Astrocyte (in vitro differentiated cells and primary cell): ENCODE measurements at regions not wholly inside any gene's neighbourhood (a gene's known extent, or its start where the extent isn't known, plus 50 kb on each side); places are given as distances from the start of the nearest gene placed in this dataset.

ENCODE experiments used
- DNase-seq: peaks from one replicate; pipeline ENCODE4 v3.0.0-alpha.2; 2010; ENCODE audit warnings: low read depth
- FAIRE-seq: peaks from 2 replicates; lab custom pipeline; 2011; peaks lifted over from hg19 to GRCh38; lab: Jason Lieb, UNC
- H2AFZ ChIP-seq: 2 replicates; pipeline ENCODE4 v1.6.0; 2012; ENCODE audit warnings: low read depth, low read length, inconsistent platforms
- H3K27ac ChIP-seq: 2 replicates; pipeline ENCODE4 v1.5.1; 2011; ENCODE audit warnings: low read depth, low read length, inconsistent platforms
- H3K27me3 ChIP-seq: 2 replicates; pipeline ENCODE4 v1.6.0; 2011; ENCODE audit warnings: low read length, inconsistent platforms; ENCODE audit not compliant: insufficient read depth
- H3K36me3 ChIP-seq: 2 replicates; pipeline ENCODE4 v1.5.1; 2011; ENCODE audit warnings: low read length, inconsistent platforms; ENCODE audit not compliant: insufficient read depth
- H3K4me1 ChIP-seq: 2 replicates; pipeline ENCODE4 v1.5.1; 2011; ENCODE audit warnings: low read length, inconsistent platforms; ENCODE audit not compliant: insufficient read depth
- H3K4me2 ChIP-seq: 2 replicates; pipeline ENCODE4 v1.6.0; 2012; ENCODE audit warnings: low read length, inconsistent platforms
- H3K4me3 ChIP-seq: 2 replicates; pipeline ENCODE4 v1.5.1; 2011; ENCODE audit warnings: low read depth, mild to moderate bottlenecking, low read length, inconsistent platforms; ENCODE audit not compliant: insufficient read depth
- H3K79me2 ChIP-seq: 2 replicates; pipeline ENCODE4 v1.6.0; 2012; ENCODE audit warnings: mild to moderate bottlenecking, low read length, inconsistent platforms; ENCODE audit not compliant: insufficient read depth
- H3K9ac ChIP-seq: 2 replicates; pipeline ENCODE4 v1.6.0; 2012; ENCODE audit warnings: mild to moderate bottlenecking, low read length, inconsistent platforms
- H3K9me3 ChIP-seq: 2 replicates; pipeline ENCODE4 v1.5.1; 2012; ENCODE audit warnings: low read depth, mild to moderate bottlenecking, low read length, inconsistent platforms; ENCODE audit not compliant: insufficient read depth
- H4K20me1 ChIP-seq: 2 replicates; pipeline ENCODE4 v1.6.0; 2012; ENCODE audit warnings: low read length, inconsistent platforms; ENCODE audit not compliant: insufficient read depth
- H3K27ac Mint-ChIP-seq: one replicate; pipeline ENCODE4 v1.8.0; 2021; ENCODE audit warnings: mild to moderate bottlenecking, mixed read lengths; ENCODE audit not compliant: unreplicated experiment
- H3K27me3 Mint-ChIP-seq: one replicate; pipeline ENCODE4 v1.8.0; 2021; ENCODE audit warnings: low read depth, mixed read lengths; ENCODE audit not compliant: unreplicated experiment
- H3K36me3 Mint-ChIP-seq: one replicate; pipeline ENCODE4 v1.8.0; 2021; ENCODE audit warnings: low read depth, mixed read lengths; ENCODE audit not compliant: unreplicated experiment
- H3K4me1 Mint-ChIP-seq: one replicate; pipeline ENCODE4 v1.8.0; 2021; ENCODE audit warnings: low read depth, mixed read lengths; ENCODE audit not compliant: unreplicated experiment
- H3K4me3 Mint-ChIP-seq: one replicate; pipeline ENCODE4 v1.8.0; 2021; ENCODE audit warnings: mild to moderate bottlenecking, moderate library complexity, mixed read lengths; ENCODE audit not compliant: unreplicated experiment
- H3K9me3 Mint-ChIP-seq: one replicate; pipeline ENCODE4 v1.8.0; 2021; ENCODE audit warnings: mild to moderate bottlenecking, mixed read lengths; ENCODE audit not compliant: unreplicated experiment
- CTCF ChIP-seq: IDR thresholded peaks from 2 replicates; pipeline ENCODE4 v1.5.1; 2011; ENCODE audit warnings: low read depth, mild to moderate bottlenecking, inconsistent platforms, low read length, moderate library complexity; ENCODE audit not compliant: insufficient read depth
- EZH2 ChIP-seq: IDR thresholded peaks from 2 replicates; pipeline ENCODE4 v1.6.1; 2012; ENCODE audit warnings: mild to moderate bottlenecking, low read length, inconsistent platforms; ENCODE audit not compliant: insufficient read depth

- no peak overlapping the region for H3K27ac ChIP-seq
- Mint-ChIP-seq H3K36me3 (no peaks in the 10 kb centered on the region), H3K4me3 (no peak overlapping the region), H3K27me3 (no peaks in the 10 kb centered on the region), H3K27ac (no peak overlapping the region), H3K9me3 (peaks cover 2% of the 10 kb centered on the region), H3K4me1 (peaks cover 36% of the 10 kb centered on the region)
- no peak overlapping the region for H3K9ac ChIP-seq
- H3K36me3 ChIP-seq = no peaks in the 10 kb centered on the region
- TF ChIP-seq CTCF = no peak
- peaks cover 3% of the 10 kb centered on the region for H3K4me1 ChIP-seq
- no peaks in the 10 kb centered on the region for H3K27me3 ChIP-seq
- H4K20me1 ChIP-seq = no peaks in the 10 kb centered on the region
- FAIRE-seq = no peak
- no peak overlapping the region for H3K4me3 ChIP-seq
- no peaks in the 10 kb centered on the region for H3K79me2 ChIP-seq
- H3K4me2 ChIP-seq = no peak overlapping the region
- no peak for DNase-seq
- no peak overlapping the region for H2AFZ ChIP-seq
- no peaks in the 10 kb centered on the region for H3K9me3 ChIP-seq
Observed at GRCh38 chr13:75146436-75146835, 335.5 kb downstream of the TBC1D4 start.

GRCh38 chr13:75145927-75146326 lies 336.0 kb downstream of the TBC1D4 start:
- Histone ChIP-seq H3K4me3 (no peak overlapping the region), H3K27me3 (no peaks in the 10 kb centered on the region), H3K27ac (no peak overlapping the region), H3K4me1 (no peaks in the 10 kb centered on the region), H3K79me2 (no peaks in the 10 kb centered on the region), H4K20me1 (no peaks in the 10 kb centered on the region), H2AFZ (no peak overlapping the region), H3K9ac (no peak overlapping the region), H3K9me3 (no peaks in the 10 kb centered on the region), H3K36me3 (no peaks in the 10 kb centered on the region), H3K4me2 (no peak overlapping the region)
- H3K27ac Mint-ChIP-seq = no peak overlapping the region
- H3K36me3 Mint-ChIP-seq = no peaks in the 10 kb centered on the region
- peaks cover 31% of the 10 kb centered on the region for H3K4me1 Mint-ChIP-seq
- DNase-seq = no peak
- peaks cover 2% of the 10 kb centered on the region for H3K9me3 Mint-ChIP-seq
- TF ChIP-seq EZH2 (no peak), CTCF (no peak)
- H3K4me3 Mint-ChIP-seq = no peak overlapping the region
- H3K27me3 Mint-ChIP-seq = no peaks in the 10 kb centered on the region
- FAIRE-seq = no peak

- Mint-ChIP-seq H3K4me3 (no peak overlapping the region), H3K9me3 (peaks cover 8% of the 10 kb centered on the region), H3K27ac (peak overlapping the region; percentile 90), H3K4me1 (peaks cover 32% of the 10 kb centered on the region), H3K36me3 (no peaks in the 10 kb centered on the region), H3K27me3 (no peaks in the 10 kb centered on the region)
- no peak for TF ChIP-seq EZH2
- no peak for TF ChIP-seq CTCF
- DNase-seq (peak; percentile 27), FAIRE-seq (no peak)
- H3K4me3 ChIP-seq = no peak overlapping the region
- H3K9me3 ChIP-seq = no peaks in the 10 kb centered on the region
- H3K79me2 ChIP-seq = no peaks in the 10 kb centered on the region
- no peak overlapping the region for H3K9ac ChIP-seq
- no peaks in the 10 kb centered on the region for H3K36me3 ChIP-seq
- H3K27me3 ChIP-seq = no peaks in the 10 kb centered on the region
- no peak overlapping the region for H3K4me2 ChIP-seq
- no peaks in the 10 kb centered on the region for H4K20me1 ChIP-seq
- no peak overlapping the region for H3K27ac ChIP-seq
- H3K4me1 ChIP-seq = peaks cover 9% of the 10 kb centered on the region
- no peak overlapping the region for H2AFZ ChIP-seq
Observed at GRCh38 chr13:75139291-75139690, 342.7 kb downstream of the TBC1D4 start.
